DND-41 (cell line): ENCODE measurements at regions not wholly inside any gene's neighbourhood (a gene's known extent, or its start where the extent isn't known, plus 50 kb on each side); places are given as distances from the start of the nearest gene placed in this dataset.

ENCODE experiments used
- CTCF ChIP-seq: IDR thresholded peaks from 2 replicates; pipeline ENCODE4 v1.5.1; 2012; ENCODE audit warnings: borderline replicate concordance, low read length, moderate library complexity, mild to moderate bottlenecking; ENCODE audit not compliant: poor library complexity, severe bottlenecking; ENCODE audit errors: extremely low read depth
- EZH2 ChIP-seq: IDR thresholded peaks from 3 replicates; pipeline ENCODE4 v1.6.1; 2012; ENCODE audit warnings: borderline replicate concordance, low read depth, mild to moderate bottlenecking, moderate library complexity, low read length, inconsistent platforms; ENCODE audit not compliant: severe bottlenecking

DNA sequence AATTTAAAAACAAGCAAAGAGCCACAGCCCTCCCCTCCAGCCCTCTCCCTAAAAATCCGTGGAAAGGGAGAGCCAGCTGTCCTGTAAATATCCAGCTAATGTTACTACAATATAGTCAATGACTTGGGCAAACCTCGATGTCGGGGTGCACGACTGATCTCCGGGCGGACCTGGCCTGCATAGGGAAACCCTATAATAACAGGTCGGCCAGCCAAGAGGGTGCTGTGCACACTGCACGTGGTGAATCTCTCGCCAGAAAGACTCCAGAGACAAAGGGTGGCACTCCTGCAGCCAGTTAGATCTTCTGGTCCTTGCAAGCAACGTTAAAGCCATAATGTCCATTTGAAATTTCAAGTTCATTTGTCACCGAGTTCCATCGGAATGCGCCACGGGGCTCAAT lies 1092.8 kb downstream of the ADGRL3 start:
- TF ChIP-seq CTCF = no peak
- TF ChIP-seq EZH2 = no peak
